A673 (cell line): ENCODE measurements at regions not wholly inside any gene's neighbourhood (a gene's known extent, or its start where the extent isn't known, plus 50 kb on each side); places are given as distances from the start of the nearest gene placed in this dataset.

Experiments
- CTCF ChIP-seq: fragments of 300-800, 200-600 bp; sonication (generic); conservative IDR thresholded peaks from 2 replicates; pipeline ENCODE4 v1.5.1; 2017; ENCODE audit warnings: low read depth, mild to moderate bottlenecking, antibody characterized with exemption, low read length, moderate library complexity, mixed read lengths
- EZH2 ChIP-seq: fragments of 200-600 bp; sonication (generic); IDR thresholded peaks from 2 replicates; pipeline ENCODE4 v1.6.1; 2017; ENCODE audit warnings: borderline replicate concordance, low read depth, mild to moderate bottlenecking, mixed read lengths, antibody characterized with exemption, low read length; ENCODE audit not compliant: poor library complexity, severe bottlenecking

- TF ChIP-seq CTCF (no peak), EZH2 (no peak)
Observed at GRCh38 chr5:174282391-174282790, 236.9 kb downstream of the NSG2 start.
